ENCODE measurements at regions not wholly inside any gene's neighbourhood (a gene's known extent, or its start where the extent isn't known, plus 50 kb on each side); places are given as distances from the start of the nearest gene placed in this dataset.

GRCh38 chr9:96079779-96080178 lies 204.3 kb downstream of the ERCC6L2 start:
- H3K27me3 ChIP-seq (ENCODE audit: control insufficient read depth, insufficient read depth, low read length), result no peaks in the 10 kb centered on the region
- H3K36me3 ChIP-seq (ENCODE audit: control insufficient read depth, insufficient read depth, low read length), result no peaks in the 10 kb centered on the region
- H3K9ac ChIP-seq (ENCODE audit: low read depth, low read length), result no peak overlapping the region
- no peak overlapping the region for H3K4me3 ChIP-seq (ENCODE audit: low read depth, low read length)
- no peaks in the 10 kb centered on the region for H3K4me1 ChIP-seq (ENCODE audit: control insufficient read depth, insufficient read depth, low read length)
- H3K9me3 ChIP-seq (ENCODE audit: control insufficient read depth, insufficient read depth, low read length), result no peaks in the 10 kb centered on the region

GRCh38 chr9:96078897-96079490 lies 203.5 kb downstream of the ERCC6L2 start:
- H3K9ac ChIP-seq (ENCODE audit: low read depth, low read length), result no peak overlapping the region
- H3K27me3 ChIP-seq (ENCODE audit: control insufficient read depth, insufficient read depth, low read length), result no peaks in the 10 kb centered on the region
- no peaks in the 10 kb centered on the region for H3K4me1 ChIP-seq (ENCODE audit: control insufficient read depth, insufficient read depth, low read length)
- H3K9me3 ChIP-seq (ENCODE audit: control insufficient read depth, insufficient read depth, low read length), result no peaks in the 10 kb centered on the region
- H3K4me3 ChIP-seq (ENCODE audit: low read depth, low read length), result no peak overlapping the region
- H3K36me3 ChIP-seq (ENCODE audit: control insufficient read depth, insufficient read depth, low read length), result no peaks in the 10 kb centered on the region

- Histone ChIP-seq H3K9me3 (ENCODE audit: control insufficient read depth, insufficient read depth, low read length) (no peaks in the 10 kb centered on the region), H3K9ac (ENCODE audit: low read depth, low read length) (no peak overlapping the region), H3K4me1 (ENCODE audit: control insufficient read depth, insufficient read depth, low read length) (peaks cover 3% of the 10 kb centered on the region), H3K36me3 (ENCODE audit: control insufficient read depth, insufficient read depth, low read length) (no peaks in the 10 kb centered on the region), H3K4me3 (ENCODE audit: low read depth, low read length) (no peak overlapping the region), H3K27me3 (ENCODE audit: control insufficient read depth, insufficient read depth, low read length) (no peaks in the 10 kb centered on the region)
These were observed 200.3 kb downstream of the ERCC6L2 start for GRCh38 chr9:96075757-96076156.

DNA sequence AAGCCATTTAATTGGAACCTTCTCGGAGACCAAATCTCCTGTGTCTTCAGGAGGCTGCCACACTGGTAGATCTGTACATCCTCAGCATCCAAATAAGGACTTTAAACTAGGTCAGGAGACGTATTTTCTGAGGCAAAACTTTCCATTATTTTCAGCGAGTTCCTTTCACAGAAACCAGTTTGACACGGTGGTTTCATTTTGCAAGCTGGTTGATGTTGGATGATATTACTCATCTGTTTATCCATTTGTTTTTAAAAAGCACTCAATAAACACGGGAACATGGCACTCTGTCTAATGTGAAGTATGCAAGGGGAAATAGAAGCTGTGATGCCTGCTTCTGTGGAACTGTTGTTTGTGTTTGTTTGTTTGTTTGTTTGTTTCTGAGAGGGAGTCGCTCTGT lies 199.6 kb downstream of the ERCC6L2 start:
- Histone ChIP-seq H3K4me1 (ENCODE audit: control insufficient read depth, insufficient read depth, low read length) (peaks cover 3% of the 10 kb centered on the region), H3K9ac (ENCODE audit: low read depth, low read length) (no peak overlapping the region), H3K27me3 (ENCODE audit: control insufficient read depth, insufficient read depth, low read length) (no peaks in the 10 kb centered on the region), H3K4me3 (ENCODE audit: low read depth, low read length) (no peak overlapping the region), H3K36me3 (ENCODE audit: control insufficient read depth, insufficient read depth, low read length) (no peaks in the 10 kb centered on the region), H3K9me3 (ENCODE audit: control insufficient read depth, insufficient read depth, low read length) (no peaks in the 10 kb centered on the region)

GRCh38 chr9:96073531-96074480 lies 198.3 kb downstream of the ERCC6L2 start:
- H3K9ac ChIP-seq (ENCODE audit: low read depth, low read length), result no peak overlapping the region
- no peaks in the 10 kb centered on the region for H3K27me3 ChIP-seq (ENCODE audit: control insufficient read depth, insufficient read depth, low read length)
- H3K9me3 ChIP-seq (ENCODE audit: control insufficient read depth, insufficient read depth, low read length), result no peaks in the 10 kb centered on the region
- no peaks in the 10 kb centered on the region for H3K36me3 ChIP-seq (ENCODE audit: control insufficient read depth, insufficient read depth, low read length)
- H3K4me1 ChIP-seq (ENCODE audit: control insufficient read depth, insufficient read depth, low read length), result peaks cover 3% of the 10 kb centered on the region
- no peak overlapping the region for H3K4me3 ChIP-seq (ENCODE audit: low read depth, low read length)

DNA sequence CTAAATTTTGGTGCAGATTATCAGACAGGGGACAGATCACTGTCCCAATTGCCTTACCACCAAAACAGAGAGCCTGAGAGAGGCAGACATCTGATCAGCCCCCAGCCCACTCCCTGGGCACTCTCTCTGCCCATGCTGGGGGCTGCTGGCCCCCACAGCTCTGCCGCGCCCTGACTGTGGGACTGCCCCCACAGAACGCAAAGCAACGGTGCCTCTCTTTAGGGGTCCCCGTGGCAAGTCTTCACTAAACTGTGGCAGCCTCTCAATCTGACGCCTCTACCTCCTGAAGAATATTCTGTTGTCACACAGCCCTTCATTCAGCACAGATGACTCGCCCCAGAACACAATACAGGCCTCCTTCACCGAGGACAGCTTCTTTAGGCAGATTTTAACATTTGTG lies 197.4 kb downstream of the ERCC6L2 start:
- Histone ChIP-seq H3K4me1 (ENCODE audit: control insufficient read depth, insufficient read depth, low read length) (peaks cover 3% of the 10 kb centered on the region), H3K27me3 (ENCODE audit: control insufficient read depth, insufficient read depth, low read length) (no peaks in the 10 kb centered on the region), H3K9me3 (ENCODE audit: control insufficient read depth, insufficient read depth, low read length) (no peaks in the 10 kb centered on the region), H3K9ac (ENCODE audit: low read depth, low read length) (no peak overlapping the region), H3K36me3 (ENCODE audit: control insufficient read depth, insufficient read depth, low read length) (no peaks in the 10 kb centered on the region), H3K4me3 (ENCODE audit: low read depth, low read length) (no peak overlapping the region)

DNA sequence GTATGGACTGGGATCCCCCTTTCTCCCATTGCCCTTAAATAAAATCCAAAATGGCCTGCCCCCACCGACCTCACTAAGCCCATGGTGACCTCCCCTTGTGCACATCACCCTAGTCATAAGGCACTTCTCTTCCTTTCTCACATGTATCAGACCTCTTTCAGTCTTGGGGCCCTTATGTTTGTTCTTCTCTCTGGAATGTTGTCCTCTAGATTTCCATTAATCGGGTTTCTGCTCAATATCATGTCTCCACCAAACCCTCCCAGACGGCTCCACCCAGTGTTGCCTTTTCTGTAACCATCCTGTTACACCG lies 196.3 kb downstream of the ERCC6L2 start:
- H3K9ac ChIP-seq (ENCODE audit: low read depth, low read length), result no peak overlapping the region
- no peaks in the 10 kb centered on the region for H3K27me3 ChIP-seq (ENCODE audit: control insufficient read depth, insufficient read depth, low read length)
- no peak overlapping the region for H3K4me3 ChIP-seq (ENCODE audit: low read depth, low read length)
- no peaks in the 10 kb centered on the region for H3K9me3 ChIP-seq (ENCODE audit: control insufficient read depth, insufficient read depth, low read length)
- no peaks in the 10 kb centered on the region for H3K36me3 ChIP-seq (ENCODE audit: control insufficient read depth, insufficient read depth, low read length)
- H3K4me1 ChIP-seq (ENCODE audit: control insufficient read depth, insufficient read depth, low read length), result peaks cover 3% of the 10 kb centered on the region

DNA sequence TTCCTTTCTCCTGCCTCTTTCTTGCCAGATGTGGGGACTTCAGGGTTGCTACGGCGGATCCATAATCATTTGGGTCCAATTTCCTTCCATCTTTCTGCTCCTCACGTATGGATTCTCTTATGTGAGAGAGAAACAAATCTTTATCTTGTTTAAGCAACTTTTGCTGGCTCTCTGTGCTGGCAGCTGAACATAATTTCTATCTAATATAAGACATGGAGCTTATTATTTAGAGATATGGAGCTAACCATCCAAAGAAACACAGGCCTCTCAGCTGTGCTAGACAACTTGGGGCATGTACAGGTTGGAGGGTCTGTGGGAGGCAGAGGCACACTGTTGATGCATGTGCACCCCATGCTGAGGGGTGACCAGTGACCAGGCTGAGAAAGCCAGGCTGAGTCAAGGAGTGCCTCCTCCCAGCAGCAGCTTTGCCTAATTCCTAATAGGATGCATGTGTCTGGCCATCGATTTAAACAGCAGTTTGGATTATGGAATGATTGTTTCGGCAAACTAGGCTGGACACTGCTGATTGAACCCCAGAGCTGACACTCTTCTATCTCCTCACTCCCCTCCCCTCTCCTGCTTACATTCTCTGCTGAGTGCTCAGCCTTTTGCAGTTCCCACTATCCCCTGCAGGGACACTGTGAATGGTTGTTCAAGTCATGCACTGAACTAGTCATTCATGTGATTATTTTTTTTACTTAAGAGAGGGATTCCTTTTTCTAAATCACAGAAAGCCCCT lies 195.8 kb downstream of the ERCC6L2 start:
- H3K27me3 ChIP-seq (ENCODE audit: control insufficient read depth, insufficient read depth, low read length), result no peaks in the 10 kb centered on the region

GRCh38 chr9:96069629-96070220 lies 194.2 kb downstream of the ERCC6L2 start:
- no peaks in the 10 kb centered on the region for H3K27me3 ChIP-seq (ENCODE audit: control insufficient read depth, insufficient read depth, low read length)
- no peaks in the 10 kb centered on the region for H3K36me3 ChIP-seq (ENCODE audit: control insufficient read depth, insufficient read depth, low read length)
- H3K4me1 ChIP-seq (ENCODE audit: control insufficient read depth, insufficient read depth, low read length), result peaks cover 3% of the 10 kb centered on the region
- no peak overlapping the region for H3K9ac ChIP-seq (ENCODE audit: low read depth, low read length)
- no peak overlapping the region for H3K4me3 ChIP-seq (ENCODE audit: low read depth, low read length)
- no peaks in the 10 kb centered on the region for H3K9me3 ChIP-seq (ENCODE audit: control insufficient read depth, insufficient read depth, low read length)

More for the DNA sequence above, 195.8 kb downstream of the ERCC6L2 start:
- Histone ChIP-seq H3K4me1 (ENCODE audit: control insufficient read depth, insufficient read depth, low read length) (peaks cover 3% of the 10 kb centered on the region), H3K36me3 (ENCODE audit: control insufficient read depth, insufficient read depth, low read length) (no peaks in the 10 kb centered on the region), H3K9me3 (ENCODE audit: control insufficient read depth, insufficient read depth, low read length) (no peaks in the 10 kb centered on the region), H3K9ac (ENCODE audit: low read depth, low read length) (no peak overlapping the region), H3K4me3 (ENCODE audit: low read depth, low read length) (no peak overlapping the region)

GRCh38 chr9:96068511-96068910 lies 193.0 kb downstream of the ERCC6L2 start:
- H3K9ac ChIP-seq (ENCODE audit: low read depth, low read length), result no peak overlapping the region
- H3K27me3 ChIP-seq (ENCODE audit: control insufficient read depth, insufficient read depth, low read length), result no peaks in the 10 kb centered on the region
- H3K9me3 ChIP-seq (ENCODE audit: control insufficient read depth, insufficient read depth, low read length), result no peaks in the 10 kb centered on the region
- no peaks in the 10 kb centered on the region for H3K36me3 ChIP-seq (ENCODE audit: control insufficient read depth, insufficient read depth, low read length)
- no peak overlapping the region for H3K4me3 ChIP-seq (ENCODE audit: low read depth, low read length)
- peaks cover 3% of the 10 kb centered on the region for H3K4me1 ChIP-seq (ENCODE audit: control insufficient read depth, insufficient read depth, low read length)

DNA sequence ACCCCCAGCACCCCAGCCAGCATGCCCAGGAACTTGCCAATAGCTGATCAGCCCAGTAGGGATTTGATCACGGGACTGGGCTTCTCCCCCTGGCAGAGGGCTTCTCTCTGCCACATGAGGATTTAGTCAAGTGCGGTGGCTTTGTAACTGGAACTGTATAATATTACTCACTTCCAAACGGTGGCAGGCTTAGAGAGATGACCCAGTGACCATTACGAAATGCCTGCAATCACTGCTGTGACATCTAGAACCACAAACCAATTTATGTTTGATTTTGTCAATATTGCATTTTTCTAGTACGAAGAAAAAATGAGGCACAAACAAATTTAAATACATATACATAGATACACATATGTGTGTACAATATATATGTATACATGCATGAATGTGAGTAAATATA lies 192.1 kb downstream of the ERCC6L2 start:
- Histone ChIP-seq H3K9ac (ENCODE audit: low read depth, low read length) (no peak overlapping the region), H3K9me3 (ENCODE audit: control insufficient read depth, insufficient read depth, low read length) (no peaks in the 10 kb centered on the region), H3K4me1 (ENCODE audit: control insufficient read depth, insufficient read depth, low read length) (peaks cover 3% of the 10 kb centered on the region), H3K27me3 (ENCODE audit: control insufficient read depth, insufficient read depth, low read length) (no peaks in the 10 kb centered on the region), H3K4me3 (ENCODE audit: low read depth, low read length) (no peak overlapping the region), H3K36me3 (ENCODE audit: control insufficient read depth, insufficient read depth, low read length) (no peaks in the 10 kb centered on the region)

Data from iPS-15b (cell line).